Left cardiac atrium (tissue), 4 donors: ENCODE measurements at regions not wholly inside any gene's neighbourhood (a gene's known extent, or its start where the extent isn't known, plus 50 kb on each side); places are given as distances from the start of the nearest gene placed in this dataset.
A peak's percentile ranks its signal among the peaks of the same experiment; 100 is the strongest.
"Not testable (repeated sequence)": the region's sequence is repeated elsewhere in the genome, so short reads cannot be mapped to it uniquely, and the experiment has no call there.

Source experiments
- ATAC-seq, 2 donors: fragments of 200-7000 bp; cut with Tn5 transposase; one replicate each; pipeline ENCODE4 v1.9.1; 2020; ENCODE audit warnings: mild to moderate bottlenecking in 2 of 2, moderate library complexity in 2 of 2
- DNase-seq: peaks from one replicate; pipeline ENCODE4 v3.0.0-alpha.2; 2020
- intact Hi-C, 2 donors: fragments of 100-400 bp; cut with DNase I; formaldehyde crosslinking; loops; one replicate each; pipeline versions ENCODE4 v1.14.1 to v1.15.1; 2022 to 2023
- donor health status: DM: no; HTN: yes; CAD: no.
- donor health status: DM: no; HTN: yes; CAD: no; lungs with severe emphysema.
- donor health status: DM: yes; HTN: yes; CAD: no.
- donor health status: Dilated cardiomyopathy.

GRCh38 chr4:17058536-17058915, 160.1 kb upstream of the LDB2 start:
- intact Hi-C loops, result no loop called here
- ATAC-seq, result peak; percentile 36 to 62
- DNase-seq, result peak; percentile 28

GRCh38 chr4:17057035-17057434, 158.6 kb upstream of the LDB2 start:
- DNase-seq (no peak), ATAC-seq (no peak)
- intact Hi-C loops, result no loop called here

GRCh38 chr4:17055788-17056187, 157.3 kb upstream of the LDB2 start:
- no peak for DNase-seq
- intact Hi-C loops, result no loop called here
- ATAC-seq, result peak in 1 of 2 donors; percentile 62

DNA sequence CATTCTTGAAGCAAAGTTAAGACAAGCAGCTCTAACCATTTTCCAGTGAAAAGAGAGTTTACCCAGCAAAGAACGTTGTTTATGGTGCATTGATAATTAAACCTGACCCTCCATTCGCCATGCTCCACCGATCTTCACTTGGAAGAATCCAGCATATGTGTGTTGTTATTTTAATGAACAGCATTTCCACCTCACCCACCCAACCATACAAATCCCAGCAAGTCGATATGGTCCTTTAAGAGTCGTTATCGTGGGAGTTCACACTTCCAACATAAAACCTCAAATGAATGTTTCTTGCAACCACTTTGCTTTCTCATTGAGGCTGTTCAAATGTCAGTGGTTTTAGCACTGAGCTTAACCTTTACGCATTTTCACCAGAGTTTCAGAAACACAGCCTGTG, 147.4 kb upstream of the LDB2 start:
- no peak for ATAC-seq
- intact Hi-C loops, result no loop called here
- DNase-seq, result no peak

DNA sequence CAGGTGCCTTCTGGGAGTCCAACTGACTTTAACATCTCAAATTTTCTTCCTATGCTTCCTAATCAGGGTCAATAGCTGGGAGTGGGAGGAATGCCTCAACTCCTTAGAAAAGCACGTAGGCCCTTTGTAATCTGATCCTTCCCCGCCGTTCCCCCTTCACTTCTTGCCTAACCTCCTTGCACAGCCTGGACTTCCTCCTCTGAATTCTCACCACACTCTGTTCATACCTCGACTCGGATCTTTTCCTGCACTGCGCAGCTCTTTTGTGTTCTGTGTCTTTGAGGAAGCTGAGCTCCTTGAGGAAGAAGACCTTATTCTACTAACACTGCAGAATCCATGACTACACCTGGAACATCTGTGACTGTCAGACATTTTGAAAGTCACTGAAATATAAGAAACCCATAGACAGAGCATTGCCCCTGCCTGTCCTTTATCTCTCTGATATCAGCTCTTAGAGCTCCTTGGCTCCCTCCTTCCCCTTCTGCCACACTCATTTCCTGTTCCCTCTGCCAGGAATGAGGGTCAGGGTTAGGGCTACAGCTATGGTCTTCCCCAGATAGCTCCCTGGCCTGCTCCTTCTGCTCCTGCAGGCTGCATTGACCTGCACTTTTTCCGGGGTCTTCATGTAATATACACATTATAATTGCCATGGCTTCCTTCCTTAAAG, 140.2 kb upstream of the LDB2 start:
- intact Hi-C loops, result no loop called here
- ATAC-seq (no peak), DNase-seq (no peak)

- intact Hi-C loops, result no loop called here
- no peak for ATAC-seq
- no peak for DNase-seq
Measured at GRCh38 chr4:17033768-17034181, 135.3 kb upstream of the LDB2 start.

GRCh38 chr4:17033025-17033767, 134.8 kb upstream of the LDB2 start:
- DNase-seq (no peak), ATAC-seq (no peak)
- intact Hi-C loops, result no loop called here

- intact Hi-C loops, result no loop called here
- ATAC-seq, result peak; percentile 38 to 91
Measured at GRCh38 chr4:17030543-17030942, 132.1 kb upstream of the LDB2 start.

DNA sequence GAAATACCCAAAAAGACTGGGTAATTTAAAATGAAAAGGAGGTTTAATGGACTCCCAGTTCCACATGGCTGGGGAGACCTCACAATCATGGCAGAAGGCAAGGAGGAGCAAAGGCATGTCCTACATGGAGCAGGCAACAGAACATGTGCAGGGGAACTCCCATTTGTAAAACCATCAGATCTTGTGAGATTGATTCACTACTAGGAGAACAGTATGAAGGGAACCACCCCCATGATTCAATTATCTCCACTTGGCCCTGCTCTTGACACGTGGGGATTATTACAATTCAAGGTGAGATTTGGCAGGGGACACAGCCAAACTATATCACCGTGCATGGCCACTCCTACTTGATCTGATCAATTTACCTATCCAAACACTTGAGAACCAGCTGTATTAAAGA, 131.5 kb upstream of the LDB2 start:
- DNase-seq (no peak), ATAC-seq (no peak)
- intact Hi-C loops, result no loop called here

More at GRCh38 chr4:17030543-17030942, 132.1 kb upstream of the LDB2 start:
- DNase-seq, result no peak

GRCh38 chr4:17029432-17029831, 131.0 kb upstream of the LDB2 start:
- DNase-seq, result no peak
- no peak for ATAC-seq
- intact Hi-C loops, result no loop called here

DNA sequence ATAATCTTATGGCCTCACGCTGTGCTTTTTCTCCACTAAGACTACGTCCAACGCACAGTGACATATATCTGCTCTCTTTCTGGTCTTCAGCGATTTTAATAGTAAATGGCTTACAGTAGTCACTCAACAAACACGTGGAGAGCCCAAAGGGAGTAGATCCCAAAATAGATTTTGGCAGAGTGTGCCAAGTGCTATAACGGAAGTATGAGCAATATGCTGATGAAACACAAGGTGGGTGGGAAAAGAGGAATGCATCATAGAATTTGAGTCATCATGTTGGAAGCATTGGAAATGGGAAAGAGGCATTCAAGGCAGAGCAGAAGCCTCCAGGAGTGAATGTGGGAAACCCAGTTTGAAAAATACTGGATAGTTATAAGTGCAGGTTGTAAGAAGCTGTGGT, 129.1 kb upstream of the LDB2 start:
- DNase-seq (no peak), ATAC-seq (peak in 1 of 2 donors; percentile 64)
- intact Hi-C loops, result no loop called here

GRCh38 chr4:17024425-17024824, 126.0 kb upstream of the LDB2 start:
- intact Hi-C loops, result no loop called here
- DNase-seq (no peak), ATAC-seq (no peak)

GRCh38 chr4:17020901-17021300, 122.5 kb upstream of the LDB2 start:
- DNase-seq, result no peak
- intact Hi-C loops, result no loop called here
- no peak for ATAC-seq

DNA sequence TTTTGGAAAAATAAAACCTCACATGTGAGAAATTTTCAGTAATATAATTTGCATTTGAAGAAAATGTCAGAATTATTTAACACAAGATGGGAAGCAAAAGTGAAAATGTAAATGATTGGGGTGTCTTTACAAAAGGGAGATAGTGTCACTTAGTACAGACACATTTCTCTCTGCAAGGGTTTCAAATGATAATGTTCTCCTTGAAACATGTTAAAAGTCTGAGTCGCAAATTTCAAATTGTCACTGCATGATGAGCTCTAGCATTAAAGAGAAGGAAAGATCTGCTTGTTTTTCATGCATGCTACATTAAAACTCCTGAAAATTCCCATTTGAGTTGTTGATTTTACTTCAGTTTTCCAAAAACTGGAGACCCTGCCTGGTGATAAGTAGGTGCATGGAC, 122.0 kb upstream of the LDB2 start:
- no peak for ATAC-seq
- DNase-seq, result no peak
- intact Hi-C loops, result no loop called here

DNA sequence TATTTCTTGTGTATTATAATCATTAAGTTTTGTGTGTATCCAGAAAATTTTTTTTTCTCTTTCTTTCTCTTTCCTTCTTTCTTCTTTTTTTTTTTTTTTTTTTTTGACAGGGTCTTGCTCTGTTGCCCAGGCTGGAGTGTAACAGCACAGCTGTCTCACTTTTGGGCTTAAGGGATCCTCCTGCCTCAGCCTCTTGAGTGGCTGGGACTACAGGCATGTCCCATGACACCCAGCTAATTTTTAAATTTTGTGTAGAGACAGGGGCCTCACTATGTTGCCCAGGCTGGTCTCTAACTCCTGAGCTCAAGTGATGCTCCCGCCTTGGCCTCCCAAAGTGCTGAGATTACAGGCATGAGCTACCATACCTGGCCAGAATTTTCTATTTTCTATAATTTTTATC, 120.2 kb upstream of the LDB2 start:
- intact Hi-C loops, ATAC-seq, DNase-seq: not testable (repeated sequence)

DNA sequence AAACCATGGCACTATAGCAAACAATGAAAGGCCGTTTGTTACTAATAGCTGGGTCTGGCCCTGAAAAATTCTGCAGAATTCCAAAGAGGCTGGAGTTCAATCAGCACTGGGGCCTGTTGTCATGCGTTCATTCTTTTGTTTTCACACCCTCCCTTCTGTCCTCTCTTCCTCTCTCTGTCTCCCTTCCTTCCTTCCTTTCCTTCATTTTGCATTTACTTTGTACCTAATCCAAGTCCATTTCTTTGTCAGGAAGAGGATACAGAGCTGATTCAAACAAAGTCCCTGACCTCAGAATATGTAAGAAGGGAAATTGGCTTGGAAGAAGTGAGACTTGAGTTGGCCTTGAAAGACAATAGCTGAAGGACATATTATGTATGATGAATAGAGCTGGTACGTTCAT, 119.6 kb upstream of the LDB2 start:
- ATAC-seq, result no peak
- no peak for DNase-seq
- intact Hi-C loops, result no loop called here

DNA sequence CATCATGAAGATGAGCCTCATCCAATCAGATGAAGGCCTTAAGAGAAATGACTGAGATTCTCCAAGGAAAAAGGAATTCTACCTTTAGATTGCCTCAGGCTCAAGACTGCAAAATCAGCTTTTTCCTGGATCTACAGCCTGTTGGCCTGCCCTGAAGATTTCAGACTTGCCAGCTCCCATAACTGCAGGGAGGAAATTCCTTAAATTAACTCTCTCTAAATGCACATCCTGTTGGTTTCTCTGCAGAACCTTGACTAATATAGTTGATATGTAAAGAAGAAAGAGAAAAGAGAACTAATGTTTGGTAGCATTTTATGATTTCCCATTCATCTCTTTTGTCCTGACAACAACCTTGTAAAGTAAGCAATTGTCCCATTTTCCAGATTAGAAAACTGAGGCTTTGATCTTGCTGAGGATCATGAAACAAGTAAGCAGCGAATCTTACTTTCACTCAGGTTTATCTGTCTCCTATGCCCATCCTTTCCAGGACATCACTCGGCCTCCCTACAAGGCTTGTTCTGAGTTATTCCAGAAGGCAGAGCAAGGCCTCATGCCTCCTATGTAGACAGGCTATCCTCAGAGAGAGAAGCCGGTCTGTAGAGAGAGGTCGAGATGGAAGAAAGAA, 115.0 kb upstream of the LDB2 start:
- no peak for DNase-seq
- no peak for ATAC-seq
- intact Hi-C loops, result no loop called here

GRCh38 chr4:17012451-17012850, 114.0 kb upstream of the LDB2 start:
- intact Hi-C loops, result no loop called here
- no peak for ATAC-seq
- DNase-seq, result no peak

GRCh38 chr4:17010426-17011087, 112.1 kb upstream of the LDB2 start:
- DNase-seq (no peak), ATAC-seq (no peak)
- intact Hi-C loops, result no loop called here

- intact Hi-C loops, result no loop called here
- DNase-seq, result no peak
- no peak for ATAC-seq
Measured at GRCh38 chr4:17009871-17010367, 111.5 kb upstream of the LDB2 start.
